HG02588 (cell line): ENCODE measurements at regions not wholly inside any gene's neighbourhood (a gene's known extent, or its start where the extent isn't known, plus 50 kb on each side); places are given as distances from the start of the nearest gene placed in this dataset.

Experiments
- ATAC-seq: cut with Tn5 transposase; IDR thresholded peaks from one replicate; pipeline ENCODE4 v1.9.1; 2021; ENCODE audit warnings: mild to moderate bottlenecking, moderate library complexity; ENCODE audit not compliant: unreplicated experiment

DNA sequence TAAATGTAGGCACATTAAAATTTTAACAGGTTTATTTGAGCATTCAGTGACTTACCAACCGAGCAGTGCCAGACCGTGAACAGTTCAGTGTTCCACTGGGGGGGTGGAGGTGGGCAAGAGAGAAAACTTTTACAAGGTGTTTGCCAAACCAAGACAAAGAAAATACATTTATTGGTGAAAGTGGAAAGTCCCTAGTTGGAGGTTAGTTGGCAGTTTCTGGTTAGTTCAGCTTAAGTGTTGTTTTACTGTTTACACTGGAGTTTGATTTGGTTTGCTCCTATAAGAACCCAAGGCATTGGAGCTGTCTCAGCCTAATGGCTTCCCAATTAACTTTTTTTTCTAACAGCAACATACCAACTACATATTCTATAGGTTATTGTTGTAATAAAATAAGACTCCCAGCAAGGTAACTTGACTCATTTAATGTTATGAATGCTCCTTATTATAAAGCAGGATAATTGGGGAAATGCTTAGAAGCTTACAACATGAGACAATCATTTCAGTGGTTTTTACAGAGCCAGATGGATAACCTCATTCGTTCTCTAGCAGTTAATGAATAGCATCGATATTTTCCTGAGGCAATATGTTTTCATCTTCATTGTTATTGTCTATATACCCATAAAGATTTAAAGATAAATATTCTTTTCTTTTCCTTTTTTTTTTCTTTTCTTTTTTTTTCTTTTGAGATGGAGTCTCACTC lies 115.8 kb downstream of the ETNK1 start:
- ATAC-seq: no peak

DNA sequence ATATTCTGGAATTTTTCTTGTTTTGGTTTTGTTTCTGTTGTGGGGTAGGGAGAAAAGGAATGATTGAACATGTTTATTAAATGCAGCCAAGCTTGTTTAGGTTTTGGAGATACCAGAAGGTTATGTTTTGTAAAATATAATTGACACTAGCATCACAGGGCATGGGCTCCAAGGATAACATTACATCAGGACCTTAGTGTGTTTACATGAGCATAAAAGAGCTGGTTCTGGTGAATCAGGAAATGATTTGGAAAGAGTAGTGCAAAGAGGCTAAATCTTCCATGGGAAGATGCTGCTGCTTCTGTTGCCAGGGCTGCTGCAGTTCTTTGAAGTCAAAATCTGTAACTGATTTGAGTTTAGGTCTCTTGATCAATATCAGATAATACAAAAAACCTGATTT lies 118.7 kb downstream of the ETNK1 start:
- no peak for ATAC-seq

DNA sequence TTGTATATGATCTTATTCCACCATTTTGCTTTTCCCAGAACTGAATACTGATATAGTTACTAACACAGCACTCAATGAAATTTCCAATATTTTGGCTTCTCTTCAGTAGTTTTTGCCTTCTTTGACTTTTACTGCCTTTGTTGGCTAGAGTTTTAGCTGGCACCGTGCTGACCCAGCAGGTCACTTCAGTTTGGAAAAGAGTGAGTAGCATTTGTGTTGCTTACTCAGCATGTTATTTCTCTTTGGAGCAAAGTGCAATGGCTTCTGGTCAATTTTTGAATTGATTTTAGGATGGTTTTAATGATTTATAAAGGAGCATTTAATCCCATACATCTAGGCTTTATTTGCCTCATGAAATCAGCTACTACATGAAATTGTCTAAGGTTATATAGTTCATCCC lies 119.2 kb downstream of the ETNK1 start:
- no peak for ATAC-seq

DNA sequence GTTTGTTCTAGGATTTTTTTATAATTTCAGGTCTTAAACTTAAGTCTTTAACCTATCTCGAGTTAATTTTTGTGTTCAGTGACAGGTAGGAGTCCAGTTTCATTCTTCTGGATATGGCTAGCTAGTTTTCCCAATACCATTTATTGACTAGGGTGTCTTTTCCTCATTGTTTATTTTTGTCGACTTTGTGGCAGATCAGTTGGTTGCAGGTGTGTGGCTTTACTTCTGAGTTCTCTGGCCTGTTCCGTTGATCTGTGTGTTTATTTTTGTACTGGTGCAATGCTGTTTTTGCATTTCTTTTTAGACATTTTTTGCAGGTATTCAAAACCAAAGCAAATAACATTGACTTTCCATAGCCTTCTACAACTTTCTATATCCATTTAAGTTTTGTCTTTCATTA lies 121.7 kb downstream of the ETNK1 start:
- ATAC-seq: no peak

DNA sequence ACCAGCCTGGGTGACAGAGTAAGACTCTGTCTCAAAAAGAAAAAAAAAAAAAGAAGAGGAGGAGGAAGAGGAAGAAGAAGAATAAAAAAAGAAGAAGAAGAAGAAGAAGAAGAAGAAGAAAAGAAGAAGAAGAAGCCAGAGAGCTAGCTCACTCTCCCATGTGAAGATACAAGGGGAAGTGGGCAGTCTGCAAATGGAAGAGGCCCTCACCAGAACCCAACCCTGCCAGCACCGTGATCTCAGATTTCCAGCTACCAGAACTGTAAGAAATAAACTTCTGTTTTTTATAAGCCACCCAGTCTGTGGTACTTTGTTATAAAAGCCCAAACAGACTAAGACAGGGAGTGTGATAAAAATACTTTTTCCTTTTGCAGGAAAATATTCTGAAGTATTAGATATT lies 130.7 kb downstream of the ETNK1 start:
- no peak for ATAC-seq

GRCh38 chr12:22759769-22760674 lies 135.1 kb downstream of the ETNK1 start:
- no peak for ATAC-seq

- ATAC-seq: no peak
These were observed 140.6 kb downstream of the ETNK1 start for GRCh38 chr12:22765421-22766130.

DNA sequence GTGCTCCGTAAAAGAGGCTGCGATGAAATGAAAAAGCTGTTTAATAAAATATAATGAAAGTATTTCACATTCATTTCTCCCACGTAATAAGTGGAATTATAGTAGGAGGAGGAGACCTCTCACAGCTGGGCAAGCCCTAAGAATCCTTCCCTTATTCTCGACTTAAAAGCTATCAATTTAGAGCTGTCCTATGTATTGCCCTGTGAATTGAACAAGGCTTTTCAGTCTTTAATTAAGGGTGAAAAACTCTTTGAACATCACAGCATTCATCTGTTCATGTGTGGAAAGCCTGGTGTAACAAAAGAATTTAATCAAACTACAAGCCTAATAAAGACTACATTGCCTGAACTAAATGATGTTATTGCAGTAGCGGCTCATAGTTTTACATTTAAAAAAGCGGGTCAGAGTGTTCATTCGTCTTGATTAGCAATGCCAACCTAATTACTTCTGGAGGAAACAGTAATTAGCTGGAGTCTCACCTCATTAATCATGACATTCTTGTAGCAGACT lies 142.0 kb downstream of the ETNK1 start:
- no peak for ATAC-seq

DNA sequence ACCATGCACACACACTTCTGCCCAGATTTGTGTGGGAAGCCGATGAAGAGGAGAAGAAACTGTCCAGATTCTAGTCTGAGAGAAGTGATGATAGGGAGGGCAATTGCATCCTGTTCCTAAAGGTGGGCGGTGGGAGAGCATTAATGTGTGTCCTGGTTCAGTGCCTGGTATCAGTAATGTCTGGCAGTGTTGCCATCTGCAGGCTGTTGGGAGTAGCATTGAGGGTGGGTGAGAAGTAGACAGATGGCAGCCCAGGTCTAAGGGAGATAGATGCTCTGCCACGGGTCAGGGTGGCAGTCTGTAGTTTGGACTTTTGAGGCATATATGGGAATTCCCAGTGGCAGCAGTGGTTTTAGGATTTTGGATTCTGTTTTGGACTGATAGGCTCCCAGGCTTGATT lies 156.4 kb downstream of the ETNK1 start:
- no peak for ATAC-seq

DNA sequence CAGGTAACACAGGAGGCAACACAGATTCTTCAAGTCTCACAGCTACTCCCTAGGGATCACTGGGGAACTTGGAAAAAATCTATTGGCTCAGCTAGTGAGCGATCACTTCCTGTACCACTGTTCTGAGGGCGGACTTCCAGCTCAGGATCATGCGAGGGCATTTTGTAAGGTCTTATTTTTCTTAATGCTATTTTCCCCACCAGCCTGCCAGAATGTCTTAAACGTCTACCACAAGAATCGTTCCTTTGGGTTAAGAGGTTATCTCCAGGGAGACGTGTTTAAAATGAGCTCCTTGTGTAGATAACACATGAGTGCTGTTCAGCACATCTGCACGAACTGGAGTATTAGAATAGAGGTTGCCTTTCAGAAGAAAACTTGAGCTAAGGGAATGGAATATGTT lies 162.6 kb downstream of the ETNK1 start:
- no peak for ATAC-seq

GRCh38 chr12:22788913-22789312 lies 163.9 kb downstream of the ETNK1 start:
- ATAC-seq: no peak

GRCh38 chr12:22792138-22792537 lies 167.2 kb downstream of the ETNK1 start:
- ATAC-seq: no peak

DNA sequence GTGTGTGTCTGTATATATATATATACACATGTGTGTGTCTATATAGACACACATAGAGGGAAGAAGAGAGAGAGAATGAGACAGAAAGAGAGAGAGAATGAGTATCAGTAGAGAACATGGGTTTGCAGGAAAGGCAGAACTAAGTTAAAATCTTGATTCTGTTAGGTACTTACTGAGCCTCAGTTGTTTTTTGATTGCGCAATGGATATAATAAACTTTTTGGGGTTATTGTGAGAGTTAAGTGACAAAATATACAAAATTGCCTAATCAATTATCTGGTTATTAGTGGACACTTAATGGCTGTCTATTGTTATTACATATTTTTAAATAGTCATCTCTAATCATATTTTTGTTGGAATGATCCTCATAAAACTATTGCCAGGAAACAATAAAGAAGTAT lies 169.0 kb downstream of the ETNK1 start:
- ATAC-seq: no peak

- ATAC-seq: no peak
These were observed 172.1 kb downstream of the ETNK1 start for GRCh38 chr12:22796941-22797630.

GRCh38 chr12:22797701-22798100 lies 172.7 kb downstream of the ETNK1 start:
- ATAC-seq: no peak

DNA sequence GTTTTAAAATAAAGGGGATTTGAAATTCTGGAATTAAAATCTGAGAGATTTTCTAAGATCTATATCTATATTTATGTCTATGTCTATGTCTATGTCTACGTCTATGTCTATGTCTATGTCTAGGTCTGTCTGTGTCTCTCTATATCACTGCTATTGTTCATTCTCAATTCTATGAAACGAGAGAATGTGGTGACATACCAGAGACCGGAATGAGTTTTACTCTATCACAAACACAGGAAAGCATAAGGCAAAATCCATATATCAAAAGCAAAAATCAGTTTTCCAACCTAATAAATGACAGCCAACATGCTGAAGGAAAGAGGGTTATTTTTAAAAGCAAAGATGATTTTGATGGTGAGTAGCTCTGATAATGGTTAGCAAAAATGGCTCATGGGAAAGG lies 173.1 kb downstream of the ETNK1 start:
- ATAC-seq: no peak

DNA sequence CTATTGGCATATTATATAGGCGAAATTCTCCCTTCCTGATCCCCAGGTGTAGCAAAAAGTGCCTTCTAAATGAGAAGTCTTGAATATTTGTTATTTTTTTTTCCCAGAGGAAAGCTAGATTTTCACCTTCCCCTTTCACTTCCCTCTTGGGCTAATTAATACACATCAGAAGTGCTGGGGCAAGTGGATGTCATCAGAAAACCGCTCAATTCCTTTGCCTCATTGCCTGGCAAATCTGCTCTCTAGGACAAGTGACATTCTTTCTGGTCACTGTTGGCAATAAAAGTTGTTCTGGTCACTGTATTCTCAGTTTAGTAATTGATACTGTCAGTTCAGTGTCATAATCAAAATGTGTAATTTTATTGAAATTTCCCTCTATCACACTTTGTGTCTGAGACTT lies 174.5 kb downstream of the ETNK1 start:
- ATAC-seq: no peak

- ATAC-seq: no peak
These were observed 175.4 kb downstream of the ETNK1 start for GRCh38 chr12:22800332-22800731.

DNA sequence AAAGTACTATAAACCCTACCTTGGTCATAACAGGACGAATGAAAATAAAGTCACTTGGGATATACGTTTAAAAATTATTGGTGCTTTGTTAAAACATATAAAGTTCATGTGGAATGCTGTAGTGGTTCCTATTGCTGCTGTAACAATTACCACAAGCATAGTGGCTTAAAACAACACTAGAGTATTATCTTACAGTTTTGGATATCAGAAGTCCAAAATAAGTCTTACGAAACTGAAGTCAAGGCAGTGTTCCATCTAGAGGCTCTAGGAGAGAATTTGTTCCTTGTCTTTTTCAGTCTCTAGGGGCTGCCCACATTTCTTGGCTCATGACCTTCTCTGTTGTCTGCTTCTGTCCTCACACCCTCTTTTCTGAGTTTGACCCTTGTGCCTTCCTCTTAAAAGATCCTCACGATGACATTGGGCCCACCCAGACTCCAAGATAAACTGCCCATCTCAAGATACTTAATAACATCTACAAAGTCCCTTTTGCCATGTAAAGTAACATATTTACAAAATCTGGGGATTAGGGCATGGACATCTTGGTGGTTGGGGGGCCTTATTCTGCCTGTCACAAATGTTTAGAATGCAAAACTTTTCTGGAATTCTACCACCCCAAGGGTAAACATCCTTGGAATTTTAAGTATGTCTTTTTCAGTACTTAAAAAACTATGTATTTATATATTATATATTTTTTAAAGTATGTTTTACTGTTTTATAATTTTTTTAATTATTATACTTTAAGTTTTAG lies 178.1 kb downstream of the ETNK1 start:
- ATAC-seq: no peak

GRCh38 chr12:22803725-22804124 lies 178.8 kb downstream of the ETNK1 start:
- no peak for ATAC-seq
